ENCODE measurements at regions not wholly inside any gene's neighbourhood (a gene's known extent, or its start where the extent isn't known, plus 50 kb on each side); places are given as distances from the start of the nearest gene placed in this dataset.

- no peak for DNase-seq (ENCODE audit: low read depth)
- TF ChIP-seq, protein P1, sequence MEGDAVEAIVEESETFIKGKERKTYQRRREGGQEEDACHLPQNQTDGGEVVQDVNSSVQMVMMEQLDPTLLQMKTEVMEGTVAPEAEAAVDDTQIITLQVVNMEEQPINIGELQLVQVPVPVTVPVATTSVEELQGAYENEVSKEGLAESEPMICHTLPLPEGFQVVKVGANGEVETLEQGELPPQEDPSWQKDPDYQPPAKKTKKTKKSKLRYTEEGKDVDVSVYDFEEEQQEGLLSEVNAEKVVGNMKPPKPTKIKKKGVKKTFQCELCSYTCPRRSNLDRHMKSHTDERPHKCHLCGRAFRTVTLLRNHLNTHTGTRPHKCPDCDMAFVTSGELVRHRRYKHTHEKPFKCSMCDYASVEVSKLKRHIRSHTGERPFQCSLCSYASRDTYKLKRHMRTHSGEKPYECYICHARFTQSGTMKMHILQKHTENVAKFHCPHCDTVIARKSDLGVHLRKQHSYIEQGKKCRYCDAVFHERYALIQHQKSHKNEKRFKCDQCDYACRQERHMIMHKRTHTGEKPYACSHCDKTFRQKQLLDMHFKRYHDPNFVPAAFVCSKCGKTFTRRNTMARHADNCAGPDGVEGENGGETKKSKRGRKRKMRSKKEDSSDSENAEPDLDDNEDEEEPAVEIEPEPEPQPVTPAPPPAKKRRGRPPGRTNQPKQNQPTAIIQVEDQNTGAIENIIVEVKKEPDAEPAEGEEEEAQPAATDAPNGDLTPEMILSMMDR (IDR thresholded peaks at IDR 0.05; ENCODE audit: insufficient read depth, low read depth, low read length, missing control alignments) = no peak
- no peak overlapping the region for H3K4me3 ChIP-seq (ENCODE audit: low read length)
These were observed 576.2 kb upstream of the HS6ST1 start for GRCh38 chr2:128894896-128895295.

- TF ChIP-seq, protein P1 (IDR thresholded peaks at IDR 0.05; ENCODE audit: insufficient read depth, low read depth, low read length, missing control alignments) = no peak
- H3K4me3 ChIP-seq (ENCODE audit: low read length) = no peak overlapping the region
- DNase-seq (ENCODE audit: low read depth) = no peak
These were observed 583.1 kb upstream of the HS6ST1 start for GRCh38 chr2:128901572-128902391.

DNA sequence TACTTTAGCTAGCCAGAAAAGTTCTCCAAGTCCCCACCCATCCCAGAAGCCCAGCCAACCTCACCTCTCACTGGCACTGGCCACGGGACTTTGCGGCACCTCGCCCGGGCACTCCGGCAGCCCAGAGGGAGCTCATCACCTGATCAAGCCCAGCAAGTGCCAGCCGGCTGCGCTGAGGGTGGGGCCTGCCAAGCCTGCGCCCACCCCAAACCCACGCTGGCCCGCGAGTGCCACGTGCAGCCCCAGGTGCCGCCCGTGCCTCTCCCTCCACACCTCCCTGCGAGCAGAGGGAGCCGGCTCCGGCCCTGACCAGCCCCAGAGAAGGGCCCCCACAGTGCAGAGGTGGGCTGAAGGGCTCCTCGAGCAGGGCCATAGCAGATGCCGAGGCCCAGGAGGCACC, 585.0 kb upstream of the HS6ST1 start:
- DNase-seq (ENCODE audit: low read depth) = no peak

DNA sequence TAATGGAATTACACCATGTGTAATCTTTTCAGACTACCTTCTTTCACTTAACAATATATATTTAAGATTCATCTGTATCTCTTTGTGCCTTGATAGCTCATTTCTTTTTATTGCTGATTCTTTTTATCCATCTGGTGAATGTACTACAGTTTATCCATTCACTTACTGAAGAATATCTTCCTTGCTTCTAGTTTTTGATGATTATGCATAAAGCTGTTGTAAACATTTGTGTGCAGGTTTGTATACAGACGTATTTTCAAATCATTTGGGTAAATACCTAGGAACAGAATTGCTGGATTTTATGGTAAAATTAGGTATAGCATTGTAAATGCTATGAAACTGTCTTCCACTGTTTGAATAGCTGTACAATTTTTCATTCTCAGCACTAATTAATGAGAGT, 592.6 kb upstream of the HS6ST1 start:
- TF ChIP-seq, protein P1 (IDR thresholded peaks at IDR 0.05; ENCODE audit: insufficient read depth, low read depth, low read length, missing control alignments) = no peak
- H3K4me3 ChIP-seq (ENCODE audit: low read length) = no peak overlapping the region
- no peak for DNase-seq (ENCODE audit: low read depth)

More for the DNA sequence above, 585.0 kb upstream of the HS6ST1 start:
- TF ChIP-seq, protein P1 (IDR thresholded peaks at IDR 0.05; ENCODE audit: insufficient read depth, low read depth, low read length, missing control alignments) = no peak
- H3K4me3 ChIP-seq (ENCODE audit: low read length) = no peak overlapping the region

GRCh38 chr2:128914320-128914719, 595.7 kb upstream of the HS6ST1 start:
- TF ChIP-seq, protein P1 (IDR thresholded peaks at IDR 0.05; ENCODE audit: insufficient read depth, low read depth, low read length, missing control alignments) = no peak
- H3K4me3 ChIP-seq (ENCODE audit: low read length) = no peak overlapping the region
- DNase-seq (ENCODE audit: low read depth) = no peak

- DNase-seq (ENCODE audit: low read depth) = no peak
- TF ChIP-seq, protein P1 (IDR thresholded peaks at IDR 0.05; ENCODE audit: insufficient read depth, low read depth, low read length, missing control alignments) = no peak
- no peak overlapping the region for H3K4me3 ChIP-seq (ENCODE audit: low read length)
These were observed 603.1 kb upstream of the HS6ST1 start for GRCh38 chr2:128921751-128922150.

GRCh38 chr2:128922154-128922553, 603.5 kb upstream of the HS6ST1 start:
- no peak overlapping the region for H3K4me3 ChIP-seq (ENCODE audit: low read length)
- TF ChIP-seq, protein P1 (IDR thresholded peaks at IDR 0.05; ENCODE audit: insufficient read depth, low read depth, low read length, missing control alignments) = no peak
- DNase-seq (ENCODE audit: low read depth) = no peak

Data from epithelial cell of esophagus (primary cell).